ENCODE measurements at regions not wholly inside any gene's neighbourhood (a gene's known extent, or its start where the extent isn't known, plus 50 kb on each side); places are given as distances from the start of the nearest gene placed in this dataset.

- Histone ChIP-seq H3K4me3 (no peak overlapping the region), H3K4me1 (no peaks in the 10 kb centered on the region), H3K27ac (replicated peaks in 1 of 4) (no peak overlapping the region), H3K36me3 (no peaks in the 10 kb centered on the region), H3K27me3 (no peaks in the 10 kb centered on the region), H3K9me3 (no peaks in the 10 kb centered on the region)
- WGBS, result 76% methylated on average over 5 of the region's 5 CpGs
- intact Hi-C loops (cut with DNase I), result no loop called here
- no peak for DNase-seq (ENCODE audit: extremely low spot score)
- TF ChIP-seq CTCF (IDR thresholded peaks at IDR 0.05) (no peak), POLR2A (IDR thresholded peaks at IDR 0.05; ENCODE audit: low read depth) (no peak), EP300 (IDR thresholded peaks at IDR 0.05) (no peak), POLR2AphosphoS5 (IDR thresholded peaks at IDR 0.05) (no peak)
These were observed 214.1 kb upstream of the PELI2 start for GRCh38 chr14:55904086-55904485.

GRCh38 chr14:55908106-55908505 lies 210.1 kb upstream of the PELI2 start:
- H3K4me1 ChIP-seq, result peaks cover 0 to 6% (median 0%) of the 10 kb centered on the region in 4 donors
- intact Hi-C loops (cut with DNase I), result no loop called here
- WGBS, result 93% methylated on average over 1 of the region's 1 CpG
- no peak overlapping the region for H3K4me3 ChIP-seq
- TF ChIP-seq POLR2A (IDR thresholded peaks at IDR 0.05; ENCODE audit: low read depth) (no peak), CTCF (IDR thresholded peaks at IDR 0.05) (no peak), EP300 (IDR thresholded peaks at IDR 0.05) (no peak), POLR2AphosphoS5 (IDR thresholded peaks at IDR 0.05) (no peak)
- no peaks in the 10 kb centered on the region for H3K27me3 ChIP-seq
- no peak overlapping the region for H3K27ac ChIP-seq (replicated peaks in 1 of 4)
- no peaks in the 10 kb centered on the region for H3K36me3 ChIP-seq
- no peaks in the 10 kb centered on the region for H3K9me3 ChIP-seq
- DNase-seq (ENCODE audit: extremely low spot score), result no peak

- no peak for DNase-seq (ENCODE audit: extremely low spot score)
- Histone ChIP-seq H3K27me3 (no peaks in the 10 kb centered on the region), H3K4me3 (no peak overlapping the region), H3K9me3 (no peaks in the 10 kb centered on the region), H3K4me1 (peaks cover 0 to 19% (median 14%) of the 10 kb centered on the region in 4 donors), H3K27ac (replicated peaks in 1 of 4) (no peak overlapping the region), H3K36me3 (no peaks in the 10 kb centered on the region)
- 92% methylated on average over 1 of the region's 1 CpG for WGBS
- TF ChIP-seq POLR2A (IDR thresholded peaks at IDR 0.05; ENCODE audit: low read depth), result no peak
- TF ChIP-seq CTCF (IDR thresholded peaks at IDR 0.05), result no peak
- no peak for TF ChIP-seq POLR2AphosphoS5 (IDR thresholded peaks at IDR 0.05)
- TF ChIP-seq EP300 (IDR thresholded peaks at IDR 0.05), result no peak
- intact Hi-C loops (cut with DNase I), result no loop called here
These were observed 208.3 kb upstream of the PELI2 start for GRCh38 chr14:55909879-55910278.

GRCh38 chr14:55910601-55911243 lies 207.5 kb upstream of the PELI2 start:
- TF ChIP-seq CTCF (IDR thresholded peaks at IDR 0.05) (no peak), POLR2A (IDR thresholded peaks at IDR 0.05; ENCODE audit: low read depth) (no peak), EP300 (IDR thresholded peaks at IDR 0.05) (no peak), POLR2AphosphoS5 (IDR thresholded peaks at IDR 0.05) (no peak)

GRCh38 chr14:55911776-55912175 lies 206.4 kb upstream of the PELI2 start:
- intact Hi-C loops (cut with DNase I), result no loop called here
- TF ChIP-seq POLR2A (IDR thresholded peaks at IDR 0.05; ENCODE audit: low read depth) (no peak), POLR2AphosphoS5 (IDR thresholded peaks at IDR 0.05) (no peak), CTCF (IDR thresholded peaks at IDR 0.05) (no peak), EP300 (IDR thresholded peaks at IDR 0.05) (no peak)
- no peak for DNase-seq (ENCODE audit: extremely low spot score)
- peaks cover 0 to 19% (median 14%) of the 10 kb centered on the region in 4 donors for H3K4me1 ChIP-seq
- WGBS, result 94% methylated on average over 4 of the region's 4 CpGs
- no peak overlapping the region for H3K27ac ChIP-seq (replicated peaks in 1 of 4)
- no peaks in the 10 kb centered on the region for H3K36me3 ChIP-seq
- H3K27me3 ChIP-seq, result no peaks in the 10 kb centered on the region
- H3K9me3 ChIP-seq, result no peaks in the 10 kb centered on the region
- no peak overlapping the region for H3K4me3 ChIP-seq

More at GRCh38 chr14:55910601-55911243, 207.5 kb upstream of the PELI2 start:
- H3K9me3 ChIP-seq, result no peaks in the 10 kb centered on the region
- intact Hi-C loops (cut with DNase I), result no loop called here
- no peak overlapping the region for H3K4me3 ChIP-seq
- no peak for DNase-seq (ENCODE audit: extremely low spot score)
- no peaks in the 10 kb centered on the region for H3K27me3 ChIP-seq
- no peaks in the 10 kb centered on the region for H3K36me3 ChIP-seq
- no peak overlapping the region for H3K27ac ChIP-seq (replicated peaks in 1 of 4)
- H3K4me1 ChIP-seq, result peaks cover 0 to 19% (median 14%) of the 10 kb centered on the region in 4 donors
- WGBS, result 79% methylated on average over 2 of the region's 2 CpGs
